Fibroblast of villous mesenchyme (primary cell): ENCODE measurements at regions not wholly inside any gene's neighbourhood (a gene's known extent, or its start where the extent isn't known, plus 50 kb on each side); places are given as distances from the start of the nearest gene placed in this dataset.

Experiments used
- DNase-seq: peaks from one replicate; pipeline ENCODE4 v3.0.0-alpha.2; 2010; ENCODE audit warnings: low read depth
- H3K4me3 ChIP-seq: 2 replicates; pipeline ENCODE4 v1.5.1; 2011; ENCODE audit warnings: low read depth, mild to moderate bottlenecking, low read length
- TF ChIP-seq, protein P1 (sequence below): IDR thresholded peaks from 2 replicates; pipeline ENCODE4 v1.5.1; 2012; ENCODE audit warnings: low read depth, mild to moderate bottlenecking, low read length; ENCODE audit not compliant: insufficient read depth

DNA sequence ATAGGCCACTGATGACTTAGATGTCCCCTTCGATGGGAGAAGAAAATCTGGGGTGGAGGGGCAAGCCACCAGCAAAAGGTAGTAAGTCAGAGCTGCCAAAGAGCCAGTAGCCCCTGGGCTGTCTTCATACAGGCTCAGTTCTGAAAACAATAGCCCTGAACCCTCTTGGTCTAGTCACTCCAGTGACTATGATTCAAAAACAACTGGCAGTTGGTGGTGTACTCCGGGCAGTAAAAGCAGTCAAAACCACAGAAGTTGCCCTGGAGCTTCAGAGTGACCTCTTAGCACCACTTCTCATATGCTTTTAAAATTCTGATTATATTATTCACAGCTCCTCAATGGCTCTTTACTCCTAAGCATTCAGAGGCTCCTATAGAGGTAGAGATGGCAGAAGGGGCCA is 164.3 kb upstream of the MAMLD1 start:
- no peak overlapping the region for H3K4me3 ChIP-seq
- no peak for DNase-seq
- TF ChIP-seq, protein P1, sequence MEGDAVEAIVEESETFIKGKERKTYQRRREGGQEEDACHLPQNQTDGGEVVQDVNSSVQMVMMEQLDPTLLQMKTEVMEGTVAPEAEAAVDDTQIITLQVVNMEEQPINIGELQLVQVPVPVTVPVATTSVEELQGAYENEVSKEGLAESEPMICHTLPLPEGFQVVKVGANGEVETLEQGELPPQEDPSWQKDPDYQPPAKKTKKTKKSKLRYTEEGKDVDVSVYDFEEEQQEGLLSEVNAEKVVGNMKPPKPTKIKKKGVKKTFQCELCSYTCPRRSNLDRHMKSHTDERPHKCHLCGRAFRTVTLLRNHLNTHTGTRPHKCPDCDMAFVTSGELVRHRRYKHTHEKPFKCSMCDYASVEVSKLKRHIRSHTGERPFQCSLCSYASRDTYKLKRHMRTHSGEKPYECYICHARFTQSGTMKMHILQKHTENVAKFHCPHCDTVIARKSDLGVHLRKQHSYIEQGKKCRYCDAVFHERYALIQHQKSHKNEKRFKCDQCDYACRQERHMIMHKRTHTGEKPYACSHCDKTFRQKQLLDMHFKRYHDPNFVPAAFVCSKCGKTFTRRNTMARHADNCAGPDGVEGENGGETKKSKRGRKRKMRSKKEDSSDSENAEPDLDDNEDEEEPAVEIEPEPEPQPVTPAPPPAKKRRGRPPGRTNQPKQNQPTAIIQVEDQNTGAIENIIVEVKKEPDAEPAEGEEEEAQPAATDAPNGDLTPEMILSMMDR: no peak

DNA sequence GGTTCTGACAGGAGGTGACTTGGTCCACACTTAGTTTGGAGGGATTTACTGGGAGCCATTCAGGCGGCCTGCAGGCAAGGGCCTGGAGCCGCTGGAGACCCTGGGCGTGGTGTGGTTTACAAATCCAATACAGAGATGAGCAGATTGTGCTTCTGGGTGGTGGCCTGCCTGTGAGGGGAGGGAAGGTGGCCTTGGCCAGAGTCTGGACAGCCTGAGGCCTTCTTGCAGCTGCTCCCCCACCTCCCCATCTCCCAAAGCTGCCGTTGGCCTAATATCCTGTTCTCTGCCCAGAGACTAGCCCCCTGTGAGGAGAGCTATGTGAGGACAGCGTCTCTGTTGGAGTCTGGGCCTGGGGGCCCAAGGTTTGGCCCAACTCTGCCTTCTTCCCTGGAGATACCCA is 163.9 kb upstream of the MAMLD1 start:
- H3K4me3 ChIP-seq: no peak overlapping the region
- no peak for DNase-seq
- TF ChIP-seq, protein P1: no peak

DNA sequence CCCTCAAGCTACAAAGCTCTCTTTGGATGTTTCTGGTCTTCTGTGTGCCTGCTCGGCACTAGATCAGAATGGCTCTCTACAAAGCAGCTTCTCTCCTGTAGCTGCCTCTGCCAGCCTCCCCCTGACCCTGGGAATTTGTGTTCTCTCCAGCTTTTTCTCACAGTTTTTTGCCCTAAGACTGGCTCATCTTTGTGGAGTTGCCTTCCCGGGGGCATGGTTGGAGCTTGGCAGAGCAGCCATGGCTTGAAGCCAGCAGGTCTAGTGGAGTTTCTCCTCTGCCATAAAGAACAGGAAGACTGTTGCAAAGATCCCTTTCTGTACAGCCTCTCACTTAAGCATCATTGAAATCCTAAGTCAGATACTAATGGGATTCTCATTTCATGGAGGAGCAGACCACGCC is 163.3 kb upstream of the MAMLD1 start:
- H3K4me3 ChIP-seq: no peak overlapping the region
- TF ChIP-seq, protein P1: no peak
- no peak for DNase-seq

DNA sequence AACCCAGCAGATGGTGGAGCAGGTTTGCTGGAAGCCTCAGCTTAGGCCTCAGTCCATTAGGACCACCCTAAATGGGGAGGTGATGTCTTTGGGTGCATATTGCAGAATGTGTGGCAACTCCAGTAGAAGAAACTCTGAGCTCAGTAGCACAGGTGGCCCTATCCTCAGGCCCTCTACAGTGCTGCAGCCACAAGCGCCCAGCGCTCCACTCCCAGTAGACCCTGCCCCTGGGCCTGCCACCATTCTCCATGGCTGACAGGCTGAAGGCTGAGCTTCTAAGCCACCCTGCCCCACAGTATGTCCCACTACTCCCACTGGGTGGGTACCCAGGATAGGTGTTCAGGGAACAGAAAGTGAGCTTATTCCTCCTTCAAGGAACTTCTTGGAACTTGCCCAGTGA is 162.8 kb upstream of the MAMLD1 start:
- TF ChIP-seq, protein P1: no peak
- no peak for DNase-seq
- H3K4me3 ChIP-seq: no peak overlapping the region

DNA sequence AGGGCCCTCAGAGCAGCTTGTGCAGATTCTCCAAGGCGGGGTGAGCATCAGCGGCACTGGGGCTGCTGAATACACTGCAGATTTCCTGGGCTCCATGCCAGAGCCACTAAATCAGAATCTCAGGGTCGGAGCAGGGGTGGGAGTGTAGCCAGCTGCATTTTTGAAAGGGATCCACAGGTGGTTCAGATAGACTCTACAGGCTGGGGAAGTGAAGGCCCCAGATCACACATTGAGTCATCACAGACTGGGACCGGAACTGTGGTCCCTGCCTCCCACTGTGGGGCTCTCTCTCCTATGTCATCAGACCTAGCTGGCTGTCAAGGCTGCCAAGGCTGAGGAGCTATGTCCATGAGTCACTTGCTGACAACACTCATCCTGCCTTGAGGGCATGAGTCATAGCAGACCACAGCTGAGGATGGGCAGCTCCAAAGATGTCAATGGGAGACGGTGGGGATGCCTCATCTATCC is 162.3 kb upstream of the MAMLD1 start:
- H3K4me3 ChIP-seq: no peak overlapping the region
- DNase-seq: peak; percentile 92
- TF ChIP-seq, protein P1: no peak

DNA sequence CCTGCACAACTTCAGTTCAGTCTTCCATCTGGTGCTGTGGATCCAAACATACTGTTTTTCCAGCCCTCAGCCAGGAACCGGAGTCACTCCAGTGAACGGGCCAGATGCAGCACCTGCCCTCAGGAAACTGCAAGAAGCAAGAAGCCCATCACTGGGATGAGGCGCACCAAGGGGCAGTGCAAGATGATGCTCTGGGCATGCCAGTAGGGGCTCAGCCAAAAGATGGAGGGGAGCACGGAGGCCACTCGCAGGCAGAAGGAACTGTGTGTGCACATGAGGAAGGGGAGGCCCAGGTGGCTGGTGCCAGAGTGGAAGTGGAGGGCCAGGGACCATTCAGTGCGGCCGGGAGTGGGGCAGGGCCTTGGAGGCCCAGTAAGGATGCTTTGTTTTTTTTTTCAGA is 161.7 kb upstream of the MAMLD1 start:
- TF ChIP-seq, protein P1: no peak
- no peak overlapping the region for H3K4me3 ChIP-seq
- no peak for DNase-seq

DNA sequence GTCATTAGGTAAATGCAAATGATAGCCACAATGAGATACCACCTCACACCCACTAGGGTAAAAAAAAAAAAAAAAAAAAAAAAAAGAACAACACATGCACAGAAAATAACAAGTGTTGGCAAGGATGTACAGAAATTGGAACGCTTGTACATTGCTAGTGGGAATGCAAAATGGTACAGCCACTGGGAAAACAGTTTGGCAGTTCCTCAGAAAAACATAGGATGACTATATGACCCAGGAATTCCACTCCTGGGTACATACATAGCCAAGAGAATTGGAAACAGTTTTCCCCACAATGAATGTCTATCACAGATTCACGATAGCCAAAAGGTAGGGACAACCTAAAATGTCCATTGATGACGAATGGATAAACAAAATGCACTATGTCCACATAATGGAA is 161.3 kb upstream of the MAMLD1 start:
- no peak overlapping the region for H3K4me3 ChIP-seq
- DNase-seq: no peak
- TF ChIP-seq, protein P1: no peak
